Heart left ventricle (tissue), 13 donors: ENCODE measurements at regions not wholly inside any gene's neighbourhood (a gene's known extent, or its start where the extent isn't known, plus 50 kb on each side); places are given as distances from the start of the nearest gene placed in this dataset.

Experiments
- POLR2A ChIP-seq, 2 donors: fragments of 450-650 bp; IDR thresholded peaks; one replicate each; pipeline ENCODE4 v1.6.1; 2017; ENCODE audit warnings: antibody characterized with exemption in 2 of 2, mild to moderate bottlenecking in 2 of 2, moderate library complexity in 2 of 2
- TF ChIP-seq, protein P1 (sequence below), 12 donors: fragments of 200-600 bp; sonication (generic) in 4 of 12; IDR thresholded peaks; one replicate each; pipeline versions ENCODE4 v1.5.0 to v1.8.0; 2018 to 2022; ENCODE audit warnings: antibody characterized with exemption in 12 of 12, mild to moderate bottlenecking in 5 of 12
- donor health status: ischemic (EF 13 %, LVEDD 7.1; RV severe dilation, severe dysfunction).
- donor health status: DM: no; HTN: yes; CAD: no.
- donor health status: DM: no; HTN: no; CAD: no.
- donor health status: ischemic (EF 25% LVEDD 6.9; RV normal size, moderate dysfunction).
- donor health status: ischemic (EF 25% LVEDD 5.7; RV mildly dilated, moderate dysfunction).
- donor health status: ischemic (EF 35%, LVEDD 5.7; RV mildly dilated, moderate dysfunction).
- donor health status: nonischemic (EF 11% LVEDD 7.7; RV severe dilation, severe dysfunction).
- donor health status: DM: yes; HTN: yes; CAD: no.
- donor health status: PGD.
- donor health status: ischemic (EF 29% LVEDD 5.4; RV normal size, mild dysfunction).
- donor health status: nonischemic (EF 23%, LVEDD 6.1; RV moderate dilation, normal function).

DNA sequence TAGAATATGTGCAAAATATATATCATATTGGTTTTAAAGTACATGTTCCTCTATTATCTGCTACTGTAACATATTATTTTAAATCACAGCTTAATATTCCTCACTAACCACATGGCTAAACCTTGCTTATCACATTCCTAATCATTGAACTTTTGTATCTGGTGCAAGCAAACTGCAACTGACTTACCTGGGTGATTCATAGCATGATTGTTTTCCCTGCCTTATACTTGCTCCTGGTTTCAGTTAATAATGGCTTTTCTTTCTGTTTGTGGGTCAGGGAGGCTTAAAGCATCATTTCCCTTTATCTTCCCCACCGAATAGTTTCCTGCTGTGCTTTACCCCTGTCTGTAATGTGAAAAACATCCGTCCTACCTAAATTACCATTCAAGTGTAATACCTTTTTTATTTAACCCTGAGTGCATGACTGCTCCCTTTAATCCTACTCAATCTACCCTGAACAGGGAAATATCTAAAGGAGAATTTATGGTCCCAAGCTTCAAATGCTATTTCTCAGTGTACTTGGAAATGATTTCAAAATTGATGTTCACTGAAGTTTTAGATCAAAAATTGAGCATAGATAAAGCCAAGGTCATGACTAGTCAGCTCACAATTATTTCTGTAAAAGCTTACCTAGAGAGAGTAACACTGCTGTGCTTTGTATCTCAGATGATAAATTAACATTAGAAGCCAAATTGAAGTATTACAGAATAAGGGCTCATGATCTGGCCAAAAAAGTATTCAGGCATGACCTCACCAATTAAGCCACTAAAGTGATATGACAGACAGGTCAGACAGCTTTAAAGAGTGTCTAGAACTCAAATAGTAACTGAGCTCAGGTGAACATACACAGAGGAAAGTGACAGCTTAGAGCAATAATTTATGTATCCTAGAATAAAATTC, 507.1 kb downstream of the BRINP3 start:
- TF ChIP-seq POLR2A (IDR thresholded peaks at IDR 0.05): no peak
- TF ChIP-seq, protein P1, sequence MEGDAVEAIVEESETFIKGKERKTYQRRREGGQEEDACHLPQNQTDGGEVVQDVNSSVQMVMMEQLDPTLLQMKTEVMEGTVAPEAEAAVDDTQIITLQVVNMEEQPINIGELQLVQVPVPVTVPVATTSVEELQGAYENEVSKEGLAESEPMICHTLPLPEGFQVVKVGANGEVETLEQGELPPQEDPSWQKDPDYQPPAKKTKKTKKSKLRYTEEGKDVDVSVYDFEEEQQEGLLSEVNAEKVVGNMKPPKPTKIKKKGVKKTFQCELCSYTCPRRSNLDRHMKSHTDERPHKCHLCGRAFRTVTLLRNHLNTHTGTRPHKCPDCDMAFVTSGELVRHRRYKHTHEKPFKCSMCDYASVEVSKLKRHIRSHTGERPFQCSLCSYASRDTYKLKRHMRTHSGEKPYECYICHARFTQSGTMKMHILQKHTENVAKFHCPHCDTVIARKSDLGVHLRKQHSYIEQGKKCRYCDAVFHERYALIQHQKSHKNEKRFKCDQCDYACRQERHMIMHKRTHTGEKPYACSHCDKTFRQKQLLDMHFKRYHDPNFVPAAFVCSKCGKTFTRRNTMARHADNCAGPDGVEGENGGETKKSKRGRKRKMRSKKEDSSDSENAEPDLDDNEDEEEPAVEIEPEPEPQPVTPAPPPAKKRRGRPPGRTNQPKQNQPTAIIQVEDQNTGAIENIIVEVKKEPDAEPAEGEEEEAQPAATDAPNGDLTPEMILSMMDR (IDR thresholded peaks at IDR 0.05): no peak
